GM18870 (cell line): ENCODE measurements at regions not wholly inside any gene's neighbourhood (a gene's known extent, or its start where the extent isn't known, plus 50 kb on each side); places are given as distances from the start of the nearest gene placed in this dataset.
"Not testable (repeated sequence)": the region's sequence is repeated elsewhere in the genome, so short reads cannot be mapped to it uniquely, and the experiment has no call there.

Source experiments
- ATAC-seq: cut with Tn5 transposase; IDR thresholded peaks from one replicate; pipeline ENCODE4 v1.9.1; 2021; ENCODE audit warnings: moderate library complexity; ENCODE audit not compliant: unreplicated experiment

- ATAC-seq = no peak
These were observed 153.6 kb upstream of the MOCS2 start for GRCh38 chr5:53263151-53263550.

- no peak for ATAC-seq
These were observed 155.5 kb upstream of the MOCS2 start for GRCh38 chr5:53265043-53265442.

- ATAC-seq = not testable (repeated sequence)
These were observed 158.7 kb upstream of the MOCS2 start for GRCh38 chr5:53268241-53268640.

GRCh38 chr5:53275666-53276065 is 166.1 kb upstream of the MOCS2 start:
- ATAC-seq = no peak

- no peak for ATAC-seq
These were observed 167.3 kb upstream of the MOCS2 start for GRCh38 chr5:53276825-53277224.

DNA sequence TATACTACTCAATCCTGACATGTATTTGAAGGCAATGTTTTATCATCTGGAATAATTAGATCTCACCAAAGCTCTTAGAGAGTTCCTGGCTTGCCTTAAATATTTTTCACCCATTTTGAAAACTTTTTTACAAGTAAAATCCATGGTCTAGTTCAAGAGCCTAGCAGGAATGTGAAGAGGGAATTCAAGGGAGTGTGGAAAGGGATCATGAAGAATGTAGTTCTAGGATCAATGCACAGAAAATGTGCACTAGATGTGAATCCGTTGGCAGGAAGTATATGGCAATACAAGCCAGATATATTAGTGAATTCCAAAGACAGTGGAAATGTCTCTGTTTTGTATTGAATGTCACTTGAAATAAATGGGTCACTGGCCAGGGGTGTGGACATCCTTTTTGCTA is 167.9 kb upstream of the MOCS2 start:
- ATAC-seq = no peak

GRCh38 chr5:53287573-53287972 is 178.0 kb upstream of the MOCS2 start:
- no peak for ATAC-seq

DNA sequence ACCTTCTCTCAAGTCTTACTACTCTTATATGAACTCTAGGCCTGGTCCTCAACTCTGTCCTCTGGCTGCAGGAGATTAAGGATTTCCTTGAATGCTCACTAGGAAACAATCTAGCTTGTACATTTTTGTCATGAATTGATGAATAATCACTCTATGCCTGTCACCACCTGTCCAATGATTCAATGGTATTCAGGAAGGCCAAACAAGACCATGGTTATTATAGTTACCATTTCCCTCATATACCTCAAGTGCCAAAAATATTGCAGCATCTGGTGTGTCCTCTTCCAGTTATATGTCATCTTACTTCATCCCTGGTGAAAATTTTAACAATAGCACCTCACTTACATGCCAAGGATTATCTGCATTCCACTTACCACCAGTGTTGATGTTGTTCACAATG is 179.0 kb upstream of the MOCS2 start:
- ATAC-seq = no peak

GRCh38 chr5:53291047-53291446 is 181.5 kb upstream of the MOCS2 start:
- ATAC-seq = no peak

GRCh38 chr5:53291528-53291927 is 182.0 kb upstream of the MOCS2 start:
- ATAC-seq = no peak

DNA sequence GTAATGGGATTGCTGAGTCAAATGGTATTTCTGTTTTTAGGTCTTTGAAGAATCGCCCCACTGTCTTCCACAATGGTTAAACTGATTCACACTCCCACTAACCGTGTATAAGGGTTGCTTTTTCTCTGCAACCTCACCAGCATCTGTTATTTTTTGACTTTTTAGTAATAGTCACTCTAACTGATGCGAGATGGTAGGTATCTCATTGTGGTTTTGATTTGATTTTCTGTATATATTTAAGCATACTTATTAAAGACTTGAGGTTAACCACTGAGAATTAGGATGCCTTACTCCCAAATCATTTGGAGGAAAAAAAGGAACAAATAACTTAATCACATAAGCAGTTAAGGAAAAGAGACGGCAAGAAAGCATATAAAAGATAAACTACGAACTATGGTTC is 181.6 kb upstream of the FST start:
- ATAC-seq = no peak

DNA sequence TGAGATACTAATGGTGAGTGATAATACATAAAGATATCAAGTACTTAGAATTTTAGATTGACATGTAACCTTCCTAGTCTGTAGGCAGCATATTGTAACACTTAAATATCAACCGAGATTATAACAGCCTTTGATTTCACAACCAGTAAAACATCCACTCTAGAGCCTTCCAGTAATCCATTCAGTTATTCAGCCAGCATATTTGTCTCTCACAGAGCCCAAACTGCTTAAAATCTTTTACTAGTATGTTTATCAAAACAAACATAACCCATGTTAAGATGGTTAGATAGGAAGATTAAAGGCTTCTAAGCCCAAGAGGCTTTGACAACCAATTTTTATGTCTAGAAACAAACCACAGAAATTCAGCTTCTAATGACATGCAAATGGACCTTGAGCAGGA is 177.9 kb upstream of the FST start:
- ATAC-seq = no peak

- ATAC-seq = no peak
These were observed 177.3 kb upstream of the FST start for GRCh38 chr5:53303105-53303504.

- not testable (repeated sequence) for ATAC-seq
These were observed 175.1 kb upstream of the FST start for GRCh38 chr5:53305316-53305715.

GRCh38 chr5:53309653-53310052 is 170.8 kb upstream of the FST start:
- no peak for ATAC-seq

- ATAC-seq = no peak
These were observed 168.7 kb upstream of the FST start for GRCh38 chr5:53311681-53312080.

DNA sequence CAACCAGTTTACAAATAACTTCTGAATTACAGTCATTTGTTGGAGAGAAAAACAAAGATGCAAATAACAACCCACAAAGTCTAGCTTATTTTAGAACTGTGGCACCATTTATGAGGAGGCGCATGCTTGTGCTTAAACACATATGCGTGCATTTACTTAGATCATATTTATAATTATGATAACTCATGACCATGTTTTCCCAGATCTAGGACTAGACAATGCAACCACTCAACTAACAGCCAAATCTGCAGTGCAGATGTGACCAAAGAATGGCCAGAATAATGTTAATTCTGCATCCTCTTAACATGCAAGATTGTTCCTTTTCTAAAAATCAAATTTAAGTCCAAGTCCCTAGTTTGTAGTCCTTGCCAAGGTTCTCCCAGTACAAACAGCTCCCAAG is 167.3 kb upstream of the FST start:
- no peak for ATAC-seq

DNA sequence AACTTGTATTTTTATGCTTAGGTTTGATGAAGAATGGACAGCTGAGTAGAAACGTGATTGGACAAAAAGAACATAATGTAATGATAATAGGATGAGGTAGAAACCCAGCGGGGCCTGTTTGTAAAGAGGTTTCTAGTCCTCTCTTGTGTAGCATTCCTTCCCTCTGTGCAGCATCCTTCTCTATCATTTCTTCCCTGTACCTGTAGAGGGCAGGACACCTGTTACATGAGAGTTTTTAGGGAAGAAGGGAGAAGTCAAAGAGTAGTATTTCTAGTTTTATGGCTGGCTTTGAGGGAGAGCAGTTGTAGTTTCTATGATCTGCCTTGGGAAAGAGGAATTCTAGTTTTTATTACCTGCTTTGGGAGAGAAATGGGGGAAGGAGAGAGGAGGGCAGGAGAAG is 162.1 kb upstream of the FST start:
- no peak for ATAC-seq

- ATAC-seq = no peak
These were observed 161.1 kb upstream of the FST start for GRCh38 chr5:53319315-53319714.

- ATAC-seq = no peak
These were observed 159.4 kb upstream of the FST start for GRCh38 chr5:53321073-53321472.

DNA sequence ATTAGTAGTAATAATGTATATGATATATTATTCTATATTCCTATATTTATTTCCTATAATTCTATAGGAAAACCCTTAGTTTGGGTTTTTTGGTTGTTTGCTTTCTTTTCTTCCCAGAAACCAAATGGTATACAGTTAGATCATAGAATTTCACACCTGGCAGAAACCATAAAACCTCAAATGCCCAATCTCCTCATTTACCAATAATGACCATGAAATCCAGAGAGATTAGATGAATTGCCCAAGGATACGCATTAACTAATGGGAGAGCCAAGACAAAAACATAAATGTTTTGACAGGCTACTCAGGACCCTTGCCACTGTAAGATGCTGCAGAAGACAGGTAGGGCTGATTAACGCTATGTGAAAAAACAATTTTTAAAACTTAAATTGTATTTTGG is 158.7 kb upstream of the FST start:
- ATAC-seq = no peak

DNA sequence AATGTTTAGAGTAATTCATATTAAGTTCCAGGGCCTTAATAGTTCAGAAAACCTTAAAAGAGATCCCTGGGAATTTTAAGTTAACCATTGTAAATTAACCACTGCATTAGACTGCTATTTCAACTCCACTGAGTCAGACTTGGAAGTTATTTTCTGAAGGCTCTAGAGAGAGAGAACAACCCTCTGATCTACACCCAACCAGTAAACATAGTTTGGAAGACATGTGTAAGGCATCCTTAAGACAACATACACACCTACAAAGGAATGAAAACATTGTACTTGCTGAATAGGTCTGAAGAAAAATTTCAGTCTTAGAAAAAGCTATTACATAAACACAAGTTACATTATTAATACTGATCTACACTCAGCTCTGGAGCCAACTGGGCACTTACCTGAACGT is 158.2 kb upstream of the FST start:
- ATAC-seq = no peak

- no peak for ATAC-seq
These were observed 156.9 kb upstream of the FST start for GRCh38 chr5:53323511-53323910.
